Bronchial epithelial cell (primary cell): ENCODE measurements at regions not wholly inside any gene's neighbourhood (a gene's known extent, or its start where the extent isn't known, plus 50 kb on each side); places are given as distances from the start of the nearest gene placed in this dataset.

Experiments used
- DNase-seq: peaks from one replicate; pipeline ENCODE4 v3.0.0-alpha.2; 2010; ENCODE audit warnings: low read depth
- FAIRE-seq: peaks from 2 replicates; lab custom pipeline; 2011; peaks lifted over from hg19 to GRCh38; lab: Jason Lieb, UNC
- H3K27me3 ChIP-seq: 2 replicates; pipeline ENCODE4 v1.5.1; 2011; ENCODE audit warnings: low read length; ENCODE audit not compliant: control insufficient read depth, insufficient read depth
- H3K36me3 ChIP-seq: 2 replicates; pipeline ENCODE4 v1.5.1; 2011; ENCODE audit warnings: low read length; ENCODE audit not compliant: control insufficient read depth, insufficient read depth
- H3K4me3 ChIP-seq: 2 replicates; pipeline ENCODE4 v1.5.1; 2011; ENCODE audit warnings: mild to moderate bottlenecking, low read depth, low read length, control low read depth
- CTCF ChIP-seq: IDR thresholded peaks from 2 replicates; pipeline ENCODE4 v1.5.1; 2011; ENCODE audit warnings: mild to moderate bottlenecking, moderate library complexity, low read length, control low read depth, inconsistent platforms; ENCODE audit not compliant: insufficient read depth, severe bottlenecking

- Histone ChIP-seq H3K4me3 (no peak overlapping the region), H3K36me3 (no peaks in the 10 kb centered on the region), H3K27me3 (no peaks in the 10 kb centered on the region)
- no peak for FAIRE-seq
- peak; percentile 64 for DNase-seq
- no peak for TF ChIP-seq CTCF
Measured at GRCh38 chr5:15249152-15249551, 250.8 kb upstream of the FBXL7 start.

- FAIRE-seq (no peak), DNase-seq (no peak)
- no peak for TF ChIP-seq CTCF
- no peaks in the 10 kb centered on the region for H3K27me3 ChIP-seq
- H3K4me3 ChIP-seq, result no peak overlapping the region
- no peaks in the 10 kb centered on the region for H3K36me3 ChIP-seq
Measured at GRCh38 chr5:15248731-15249130, 251.2 kb upstream of the FBXL7 start.

- Histone ChIP-seq H3K27me3 (no peaks in the 10 kb centered on the region), H3K4me3 (no peak overlapping the region), H3K36me3 (no peaks in the 10 kb centered on the region)
- FAIRE-seq, result no peak
- no peak for DNase-seq
- no peak for TF ChIP-seq CTCF
Measured at GRCh38 chr5:15245913-15246312, 254.1 kb upstream of the FBXL7 start.

- Histone ChIP-seq H3K27me3 (no peaks in the 10 kb centered on the region), H3K4me3 (no peak overlapping the region), H3K36me3 (no peaks in the 10 kb centered on the region)
- FAIRE-seq, result no peak
- no peak for DNase-seq
- TF ChIP-seq CTCF, result no peak
Measured at GRCh38 chr5:15243301-15244020, 256.5 kb upstream of the FBXL7 start.

- Histone ChIP-seq H3K27me3 (no peaks in the 10 kb centered on the region), H3K4me3 (no peak overlapping the region), H3K36me3 (no peaks in the 10 kb centered on the region)
- no peak for FAIRE-seq
- DNase-seq, result peak; percentile 33
- TF ChIP-seq CTCF, result no peak
Measured at GRCh38 chr5:15241216-15241821, 258.7 kb upstream of the FBXL7 start.

GRCh38 chr5:15238006-15238405, 262.0 kb upstream of the FBXL7 start:
- no peak for TF ChIP-seq CTCF
- no peak for FAIRE-seq
- DNase-seq, result no peak
- H3K36me3 ChIP-seq, result no peaks in the 10 kb centered on the region
- no peaks in the 10 kb centered on the region for H3K27me3 ChIP-seq
- H3K4me3 ChIP-seq, result no peak overlapping the region
